ENCODE measurements at regions not wholly inside any gene's neighbourhood (a gene's known extent, or its start where the extent isn't known, plus 50 kb on each side); places are given as distances from the start of the nearest gene placed in this dataset.

- no peak for ATAC-seq
- TF ChIP-seq ISL1 (CRISPR knock-in tag; IDR thresholded peaks at IDR 0.05), result no peak
- TF ChIP-seq, protein P1, sequence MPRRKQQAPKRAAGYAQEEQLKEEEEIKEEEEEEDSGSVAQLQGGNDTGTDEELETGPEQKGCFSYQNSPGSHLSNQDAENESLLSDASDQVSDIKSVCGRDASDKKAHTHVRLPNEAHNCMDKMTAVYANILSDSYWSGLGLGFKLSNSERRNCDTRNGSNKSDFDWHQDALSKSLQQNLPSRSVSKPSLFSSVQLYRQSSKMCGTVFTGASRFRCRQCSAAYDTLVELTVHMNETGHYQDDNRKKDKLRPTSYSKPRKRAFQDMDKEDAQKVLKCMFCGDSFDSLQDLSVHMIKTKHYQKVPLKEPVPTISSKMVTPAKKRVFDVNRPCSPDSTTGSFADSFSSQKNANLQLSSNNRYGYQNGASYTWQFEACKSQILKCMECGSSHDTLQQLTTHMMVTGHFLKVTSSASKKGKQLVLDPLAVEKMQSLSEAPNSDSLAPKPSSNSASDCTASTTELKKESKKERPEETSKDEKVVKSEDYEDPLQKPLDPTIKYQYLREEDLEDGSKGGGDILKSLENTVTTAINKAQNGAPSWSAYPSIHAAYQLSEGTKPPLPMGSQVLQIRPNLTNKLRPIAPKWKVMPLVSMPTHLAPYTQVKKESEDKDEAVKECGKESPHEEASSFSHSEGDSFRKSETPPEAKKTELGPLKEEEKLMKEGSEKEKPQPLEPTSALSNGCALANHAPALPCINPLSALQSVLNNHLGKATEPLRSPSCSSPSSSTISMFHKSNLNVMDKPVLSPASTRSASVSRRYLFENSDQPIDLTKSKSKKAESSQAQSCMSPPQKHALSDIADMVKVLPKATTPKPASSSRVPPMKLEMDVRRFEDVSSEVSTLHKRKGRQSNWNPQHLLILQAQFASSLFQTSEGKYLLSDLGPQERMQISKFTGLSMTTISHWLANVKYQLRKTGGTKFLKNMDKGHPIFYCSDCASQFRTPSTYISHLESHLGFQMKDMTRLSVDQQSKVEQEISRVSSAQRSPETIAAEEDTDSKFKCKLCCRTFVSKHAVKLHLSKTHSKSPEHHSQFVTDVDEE (CRISPR knock-in tag; IDR thresholded peaks at IDR 0.05), result no peak
- TF ChIP-seq ZFP30 (CRISPR knock-in tag; IDR thresholded peaks at IDR 0.05), result no peak
- TF ChIP-seq PATZ1 (CRISPR knock-in tag; IDR thresholded peaks at IDR 0.05; ENCODE audit: borderline replicate concordance), result no peak
- no peak for TF ChIP-seq POU6F1 (CRISPR knock-in tag; IDR thresholded peaks at IDR 0.05; ENCODE audit: borderline replicate concordance, low read depth)
- no peak for TF ChIP-seq ARNTL (CRISPR knock-in tag; IDR thresholded peaks at IDR 0.05; ENCODE audit: borderline replicate concordance, low read depth)
- no peak for TF ChIP-seq GLIS3 (CRISPR knock-in tag; IDR thresholded peaks at IDR 0.05)
- no peak for TF ChIP-seq PPARA (CRISPR knock-in tag; IDR thresholded peaks at IDR 0.05; ENCODE audit: borderline replicate concordance)
- TF ChIP-seq BACH2 (CRISPR knock-in tag; IDR thresholded peaks at IDR 0.05; ENCODE audit: borderline replicate concordance), result no peak
- no peak for TF ChIP-seq ZNF8 (CRISPR knock-in tag; IDR thresholded peaks at IDR 0.05)
- no peak for TF ChIP-seq ZC3H10 (CRISPR knock-in tag; IDR thresholded peaks at IDR 0.05)
- TF ChIP-seq ESRRG (CRISPR knock-in tag; IDR thresholded peaks at IDR 0.05), result no peak
- TF ChIP-seq ZFP3 (CRISPR knock-in tag; IDR thresholded peaks at IDR 0.05), result no peak
- TF ChIP-seq OSR1 (CRISPR knock-in tag; IDR thresholded peaks at IDR 0.05), result no peak
- TF ChIP-seq CSDC2 (CRISPR knock-in tag; IDR thresholded peaks at IDR 0.05), result no peak
- TF ChIP-seq ZNF70 (CRISPR knock-in tag; IDR thresholded peaks at IDR 0.05), result no peak
Measured at GRCh38 chr11:13076961-13077360, 67.8 kb downstream of the RASSF10 start.

- TF ChIP-seq CSRNP3 (CRISPR knock-in tag; IDR thresholded peaks at IDR 0.05) (no peak), ZNF8 (CRISPR knock-in tag; IDR thresholded peaks at IDR 0.05) (no peak), TCF4 (CRISPR knock-in tag; IDR thresholded peaks at IDR 0.05; ENCODE audit: borderline replicate concordance) (no peak), GLIS3 (CRISPR knock-in tag; IDR thresholded peaks at IDR 0.05) (no peak), BACH2 (CRISPR knock-in tag; IDR thresholded peaks at IDR 0.05; ENCODE audit: borderline replicate concordance) (no peak)
- ATAC-seq, result no peak
Measured at GRCh38 chr11:13080861-13081260, 71.7 kb downstream of the RASSF10 start.

GRCh38 chr11:13082588-13082987, 73.5 kb downstream of the RASSF10 start:
- no peak for ATAC-seq
- no peak for TF ChIP-seq BACH2 (CRISPR knock-in tag; IDR thresholded peaks at IDR 0.05; ENCODE audit: borderline replicate concordance)
- no peak for TF ChIP-seq ZNF565 (CRISPR knock-in tag; conservative IDR thresholded peaks at IDR 0.05; ENCODE audit: low read depth)
- TF ChIP-seq ZFP30 (CRISPR knock-in tag; IDR thresholded peaks at IDR 0.05), result no peak

- TF ChIP-seq ZNF8 (CRISPR knock-in tag; IDR thresholded peaks at IDR 0.05) (no peak), ZNF565 (CRISPR knock-in tag; conservative IDR thresholded peaks at IDR 0.05; ENCODE audit: low read depth) (no peak), ZC3H10 (CRISPR knock-in tag; IDR thresholded peaks at IDR 0.05) (no peak)
- ATAC-seq, result no peak
Measured at GRCh38 chr11:13090228-13090708, 81.2 kb downstream of the RASSF10 start.

GRCh38 chr11:13091373-13091772, 82.3 kb downstream of the RASSF10 start:
- ATAC-seq, result no peak
- TF ChIP-seq CSRNP3 (CRISPR knock-in tag; IDR thresholded peaks at IDR 0.05) (no peak), PPARA (CRISPR knock-in tag; IDR thresholded peaks at IDR 0.05; ENCODE audit: borderline replicate concordance) (no peak), ESRRG (CRISPR knock-in tag; IDR thresholded peaks at IDR 0.05) (no peak), ZFP30 (CRISPR knock-in tag; IDR thresholded peaks at IDR 0.05) (no peak), PATZ1 (CRISPR knock-in tag; IDR thresholded peaks at IDR 0.05; ENCODE audit: borderline replicate concordance) (no peak)
- TF ChIP-seq, protein P1 (CRISPR knock-in tag; IDR thresholded peaks at IDR 0.05), result no peak
